ENCODE measurements at regions not wholly inside any gene's neighbourhood (a gene's known extent, or its start where the extent isn't known, plus 50 kb on each side); places are given as distances from the start of the nearest gene placed in this dataset.

GRCh38 chr3:20340324-20340928 is 154.4 kb upstream of the SGO1 start:
- TF ChIP-seq EZH2phosphoT487 (IDR thresholded peaks at IDR 0.05; ENCODE audit: insufficient read depth, low read depth) (no peak), EZH2 (IDR thresholded peaks at IDR 0.05; ENCODE audit: insufficient read depth, poor library complexity, severe bottlenecking) (no peak)
